ENCODE measurements at regions not wholly inside any gene's neighbourhood (a gene's known extent, or its start where the extent isn't known, plus 50 kb on each side); places are given as distances from the start of the nearest gene placed in this dataset.

DNA sequence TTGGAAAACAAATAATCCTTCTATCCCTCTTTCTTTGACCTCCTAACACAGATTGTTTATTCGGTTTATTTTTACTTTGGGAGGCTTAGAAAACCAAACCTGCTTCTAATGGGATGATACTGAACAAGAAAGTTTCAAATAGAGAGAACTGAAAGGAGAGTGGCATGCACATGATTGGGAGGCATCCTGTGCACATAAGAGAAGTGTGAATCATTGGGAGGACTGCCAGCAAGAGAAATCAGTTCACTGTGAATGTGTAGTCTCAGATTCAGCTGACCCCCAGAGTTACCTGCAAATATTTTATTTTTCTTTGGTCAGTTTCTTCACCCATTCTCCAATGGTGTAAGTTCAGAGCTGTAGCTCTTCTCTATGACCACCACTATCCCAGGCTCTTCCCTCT lies 1363.2 kb upstream of the ACVR2A start:
- H3K9ac ChIP-seq (ENCODE audit: low read length): no peak overlapping the region
- H3K79me2 ChIP-seq (ENCODE audit: insufficient read depth, low read length): no peaks in the 10 kb centered on the region
- TF ChIP-seq POLR2AphosphoS5 (IDR thresholded peaks at IDR 0.05; ENCODE audit: low read depth, low read length) (no peak), FOSL1 (IDR thresholded peaks at IDR 0.05; ENCODE audit: low read depth) (no peak), SRF (IDR thresholded peaks at IDR 0.05; ENCODE audit: low read depth) (no peak), CEBPB (IDR thresholded peaks at IDR 0.05; ENCODE audit: low read depth) (no peak), SP1 (IDR thresholded peaks at IDR 0.05; ENCODE audit: low read depth) (no peak), EZH2 (IDR thresholded peaks at IDR 0.05) (no peak), ZNF274 (IDR thresholded peaks at IDR 0.05; ENCODE audit: low read depth, low read length) (no peak)
- TF ChIP-seq, protein P1, sequence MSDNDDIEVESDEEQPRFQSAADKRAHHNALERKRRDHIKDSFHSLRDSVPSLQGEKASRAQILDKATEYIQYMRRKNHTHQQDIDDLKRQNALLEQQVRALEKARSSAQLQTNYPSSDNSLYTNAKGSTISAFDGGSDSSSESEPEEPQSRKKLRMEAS (IDR thresholded peaks at IDR 0.05): no peak
- TF ChIP-seq, protein P2, sequence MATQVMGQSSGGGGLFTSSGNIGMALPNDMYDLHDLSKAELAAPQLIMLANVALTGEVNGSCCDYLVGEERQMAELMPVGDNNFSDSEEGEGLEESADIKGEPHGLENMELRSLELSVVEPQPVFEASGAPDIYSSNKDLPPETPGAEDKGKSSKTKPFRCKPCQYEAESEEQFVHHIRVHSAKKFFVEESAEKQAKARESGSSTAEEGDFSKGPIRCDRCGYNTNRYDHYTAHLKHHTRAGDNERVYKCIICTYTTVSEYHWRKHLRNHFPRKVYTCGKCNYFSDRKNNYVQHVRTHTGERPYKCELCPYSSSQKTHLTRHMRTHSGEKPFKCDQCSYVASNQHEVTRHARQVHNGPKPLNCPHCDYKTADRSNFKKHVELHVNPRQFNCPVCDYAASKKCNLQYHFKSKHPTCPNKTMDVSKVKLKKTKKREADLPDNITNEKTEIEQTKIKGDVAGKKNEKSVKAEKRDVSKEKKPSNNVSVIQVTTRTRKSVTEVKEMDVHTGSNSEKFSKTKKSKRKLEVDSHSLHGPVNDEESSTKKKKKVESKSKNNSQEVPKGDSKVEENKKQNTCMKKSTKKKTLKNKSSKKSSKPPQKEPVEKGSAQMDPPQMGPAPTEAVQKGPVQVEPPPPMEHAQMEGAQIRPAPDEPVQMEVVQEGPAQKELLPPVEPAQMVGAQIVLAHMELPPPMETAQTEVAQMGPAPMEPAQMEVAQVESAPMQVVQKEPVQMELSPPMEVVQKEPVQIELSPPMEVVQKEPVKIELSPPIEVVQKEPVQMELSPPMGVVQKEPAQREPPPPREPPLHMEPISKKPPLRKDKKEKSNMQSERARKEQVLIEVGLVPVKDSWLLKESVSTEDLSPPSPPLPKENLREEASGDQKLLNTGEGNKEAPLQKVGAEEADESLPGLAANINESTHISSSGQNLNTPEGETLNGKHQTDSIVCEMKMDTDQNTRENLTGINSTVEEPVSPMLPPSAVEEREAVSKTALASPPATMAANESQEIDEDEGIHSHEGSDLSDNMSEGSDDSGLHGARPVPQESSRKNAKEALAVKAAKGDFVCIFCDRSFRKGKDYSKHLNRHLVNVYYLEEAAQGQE (IDR thresholded peaks at IDR 0.05; ENCODE audit: low read depth): no peak
- H3K4me1 ChIP-seq (ENCODE audit: control insufficient read depth in 1 of 2, insufficient read depth in 2 of 2, low read length in 2 of 2): peaks cover 0 to 7% of the 10 kb centered on the region in 2 experiments; a peak in 1 of 4 replicates
- H4K20me1 ChIP-seq (ENCODE audit: insufficient read depth): no peaks in the 10 kb centered on the region
- no peak for DNase-seq (ENCODE audit: low read depth, low spot score)
- RAD21 ChIA-PET (ENCODE audit: low non-redundant PET in 1 of 2, low total read pairs in 2 of 2, uncharacterized antibody in 2 of 2, unreplicated experiment in 2 of 2): no interaction called here
- H3K27me3 ChIP-seq (ENCODE audit: insufficient read depth, low read length): no peaks in the 10 kb centered on the region
- no peaks in the 10 kb centered on the region for H3K9me3 ChIP-seq (ENCODE audit: control insufficient read depth in 1 of 2, insufficient read depth in 1 of 2, low read depth in 1 of 2, low read length in 2 of 2)
- H3K4me3 ChIP-seq (replicated peaks in 1 of 2; ENCODE audit: low read depth in 1 of 2, low read length in 2 of 2): no peak overlapping the region
- H3K4me2 ChIP-seq (ENCODE audit: low read length): no peak overlapping the region
- no peak overlapping the region for H2AFZ ChIP-seq (ENCODE audit: low read depth, low read length, poor library complexity, severe bottlenecking)
- intact Hi-C loops (cut with micrococcal nuclease): no loop called here
- no peak for ATAC-seq
- CTCF ChIA-PET: no interaction called here
- no peaks in the 10 kb centered on the region for H3K36me3 ChIP-seq (ENCODE audit: control insufficient read depth in 1 of 2, insufficient read depth in 2 of 2, low read length in 2 of 2)
- POLR2A ChIA-PET: no interaction called here
- H3K27ac ChIP-seq (ENCODE audit: low read depth, low read length): no peak overlapping the region
- BruUV-seq (replicated peaks): no TSS peak
- no peaks in the 10 kb centered on the region for H3K9me2 ChIP-seq (ENCODE audit: insufficient read depth)
